ENCODE measurements at regions not wholly inside any gene's neighbourhood (a gene's known extent, or its start where the extent isn't known, plus 50 kb on each side); places are given as distances from the start of the nearest gene placed in this dataset.

- TF ChIP-seq POLR2AphosphoS5 (IDR thresholded peaks at IDR 0.05) (no peak), CTCF (IDR thresholded peaks at IDR 0.05) (no peak)
Measured at GRCh38 chr3:20604659-20605058, 418.7 kb upstream of the SGO1 start.
